NCI-H2081 treated with DMSO at 0.1 percent for 48 hours (cell line): ENCODE measurements at regions not wholly inside any gene's neighbourhood (a gene's known extent, or its start where the extent isn't known, plus 50 kb on each side); places are given as distances from the start of the nearest gene placed in this dataset.
"Not testable (repeated sequence)": the region's sequence is repeated elsewhere in the genome, so short reads cannot be mapped to it uniquely, and the experiment has no call there.

ENCODE experiments used
- DNase-seq: peaks from one replicate; lab custom pipeline; 2025; lab: John Stamatoyannopoulos, UW

DNA sequence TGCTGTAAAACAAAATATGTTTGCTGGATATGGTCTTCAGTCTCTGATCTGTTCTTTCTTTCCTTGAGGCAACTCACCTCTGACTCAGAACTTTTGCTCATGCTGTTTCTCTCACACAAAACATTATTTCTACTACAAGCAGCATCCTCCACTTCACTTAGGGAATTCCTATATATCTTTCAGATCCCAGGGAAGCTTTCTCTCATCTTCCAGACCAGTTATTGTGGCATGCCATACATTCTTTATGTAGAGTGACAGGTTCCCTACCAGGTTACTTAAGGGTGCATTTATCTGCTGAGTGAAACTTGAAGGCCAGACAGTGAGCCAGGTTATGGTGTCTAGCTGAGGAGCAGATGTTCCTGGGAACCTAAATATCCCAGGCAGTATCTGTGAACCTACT lies 1226.0 kb downstream of the CDH8 start:
- DNase-seq: no peak

DNA sequence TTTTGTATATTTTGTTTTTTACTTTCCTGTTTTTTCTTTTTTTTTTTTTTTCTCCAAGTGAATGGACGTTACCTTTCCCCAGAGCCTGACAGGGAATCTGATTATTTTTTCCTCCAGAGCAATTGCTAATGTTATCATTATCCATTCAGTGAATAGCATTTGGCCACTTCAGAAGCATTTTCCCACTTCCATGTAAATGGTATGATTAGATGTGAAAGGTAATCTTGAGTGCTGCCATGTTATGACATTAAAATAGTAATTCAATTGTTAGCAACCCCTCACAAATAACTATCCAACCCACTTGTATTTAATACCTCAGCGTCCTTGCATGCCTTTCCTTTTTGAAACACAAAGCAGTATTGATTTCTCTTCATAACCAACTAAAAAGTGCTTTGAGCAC lies 1243.8 kb downstream of the CDH8 start:
- DNase-seq: no peak

DNA sequence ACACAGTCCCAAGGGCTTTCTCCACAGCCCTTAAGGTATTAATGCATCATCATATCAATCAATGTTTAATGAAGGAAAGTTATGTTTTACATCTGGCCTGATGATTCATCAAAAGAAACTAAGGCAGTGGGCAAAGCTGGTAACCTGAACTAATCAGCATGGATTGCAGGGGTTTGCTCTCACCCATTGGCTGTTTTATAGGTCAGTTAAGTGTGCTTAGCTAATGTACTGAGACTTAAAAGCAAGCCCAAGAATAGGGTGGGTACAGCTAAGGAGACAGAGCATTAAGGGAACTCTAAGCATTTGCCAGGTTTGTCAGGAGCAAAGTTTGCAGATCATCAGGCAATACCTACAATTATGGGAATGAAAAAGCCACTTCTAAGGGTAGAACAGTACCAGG lies 1247.6 kb downstream of the CDH8 start:
- no peak for DNase-seq

DNA sequence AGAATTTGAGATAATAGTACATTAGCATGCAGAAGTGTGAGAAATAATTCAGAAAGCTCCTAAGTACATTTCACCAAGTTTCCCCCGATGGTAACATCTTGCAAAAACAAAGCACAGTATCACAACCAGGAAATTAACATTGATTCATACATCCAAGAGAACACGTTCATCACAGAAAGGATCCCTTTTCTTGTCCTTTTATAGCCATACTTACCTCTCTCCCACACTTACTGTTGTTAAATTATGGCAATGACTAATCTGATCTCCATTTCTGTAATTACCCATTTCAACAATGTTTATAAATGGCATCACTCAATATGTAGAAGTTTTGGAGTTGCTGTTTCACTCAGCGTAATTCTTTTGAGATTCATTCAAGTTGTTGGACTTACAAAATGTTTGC lies 1260.0 kb downstream of the CDH8 start:
- no peak for DNase-seq

DNA sequence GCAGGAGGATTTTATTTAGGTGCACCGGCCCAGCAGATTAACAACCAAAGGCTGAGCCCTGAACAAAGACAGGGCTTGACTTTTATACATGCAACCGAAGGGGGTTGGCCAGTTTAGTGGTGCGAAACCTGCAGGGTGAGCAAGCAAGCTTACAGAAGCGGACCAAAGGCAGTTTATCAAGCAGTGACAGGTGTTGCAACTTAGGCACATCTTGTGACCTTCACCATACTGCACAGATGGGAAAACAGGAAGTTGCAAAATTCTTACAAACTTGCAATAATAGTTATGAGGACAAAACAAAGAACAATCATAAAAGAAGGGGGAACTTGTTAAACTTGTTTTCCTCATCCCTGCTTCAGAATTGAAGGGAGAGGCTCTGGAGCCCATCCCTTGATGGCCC lies 1265.1 kb downstream of the CDH8 start:
- DNase-seq: no peak

DNA sequence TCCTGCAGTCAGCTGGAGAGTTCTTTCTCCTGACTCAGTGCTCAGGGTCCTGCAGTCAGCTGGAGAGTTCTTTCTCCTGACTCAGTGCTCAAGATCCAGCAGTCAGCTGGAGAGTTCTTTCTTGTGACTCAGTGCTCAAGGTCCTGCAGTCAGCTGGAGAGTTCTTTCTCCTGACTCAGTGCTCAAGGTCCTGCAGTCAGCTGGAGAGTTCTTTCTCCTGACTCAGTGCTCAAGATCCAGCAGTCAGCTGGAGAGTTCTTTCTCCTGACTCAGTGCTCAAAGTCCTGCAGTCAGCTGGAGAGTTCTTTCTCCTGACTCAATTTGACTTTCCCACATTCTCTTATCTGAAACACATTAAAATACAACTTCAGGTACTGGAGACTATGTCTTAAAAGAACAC lies 1265.9 kb downstream of the CDH8 start:
- DNase-seq: not testable (repeated sequence)

DNA sequence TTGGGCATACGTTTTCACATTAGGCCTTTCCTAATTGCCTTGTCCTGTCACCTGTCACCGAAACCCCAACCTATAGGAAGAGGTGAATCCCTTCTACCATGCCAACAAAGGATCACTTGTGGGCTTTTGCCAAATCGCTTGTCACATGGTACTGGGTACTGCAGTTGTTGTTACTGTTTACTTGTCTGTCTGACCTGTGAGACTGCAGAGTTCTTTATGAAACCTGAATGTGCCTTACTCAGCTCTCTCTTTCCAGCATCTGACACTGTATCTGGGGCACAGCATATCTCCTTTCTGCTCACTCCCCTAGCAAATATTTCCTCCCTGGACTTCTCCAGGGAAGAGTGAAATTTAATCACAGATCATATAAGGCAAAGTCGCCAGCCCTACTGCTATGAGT lies 1272.4 kb downstream of the CDH8 start:
- DNase-seq: no peak

DNA sequence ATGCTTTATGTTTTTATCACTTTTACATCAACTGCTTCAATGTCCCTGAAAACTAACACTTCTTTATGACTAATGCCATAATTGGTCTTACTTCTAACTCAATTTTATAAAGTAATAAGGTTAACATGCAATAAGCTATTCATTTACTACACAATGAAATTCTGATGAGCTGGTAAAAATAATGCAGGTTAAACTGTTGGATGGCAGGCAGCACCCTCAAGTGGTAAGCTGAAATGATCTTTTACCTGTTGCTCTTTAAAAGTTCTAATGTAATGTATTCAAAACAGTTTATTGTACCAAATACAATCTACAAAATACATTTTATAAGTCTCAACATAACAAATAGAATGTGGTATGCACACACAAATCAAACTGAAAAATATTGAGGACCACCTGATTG lies 1280.3 kb downstream of the CDH8 start:
- no peak for DNase-seq

DNA sequence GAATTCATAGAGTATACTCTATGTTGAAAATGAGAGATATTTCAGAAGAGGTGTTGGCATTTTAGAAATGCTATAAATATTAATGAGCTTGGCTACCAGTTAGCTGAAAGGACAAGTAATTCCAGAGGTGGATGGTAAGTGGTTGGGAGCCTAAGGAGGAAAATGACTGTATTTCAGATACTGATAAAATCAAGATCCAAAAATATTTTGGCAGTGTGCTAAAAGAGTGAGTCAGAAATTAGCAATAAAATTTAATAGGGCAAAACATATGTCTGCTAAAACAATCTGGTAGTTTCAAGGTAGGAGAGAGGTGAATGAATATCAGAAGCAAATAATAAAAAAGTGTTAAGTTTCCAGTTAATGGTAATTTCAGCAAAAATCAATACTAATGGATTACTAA lies 1287.9 kb downstream of the CDH8 start:
- DNase-seq: no peak

DNA sequence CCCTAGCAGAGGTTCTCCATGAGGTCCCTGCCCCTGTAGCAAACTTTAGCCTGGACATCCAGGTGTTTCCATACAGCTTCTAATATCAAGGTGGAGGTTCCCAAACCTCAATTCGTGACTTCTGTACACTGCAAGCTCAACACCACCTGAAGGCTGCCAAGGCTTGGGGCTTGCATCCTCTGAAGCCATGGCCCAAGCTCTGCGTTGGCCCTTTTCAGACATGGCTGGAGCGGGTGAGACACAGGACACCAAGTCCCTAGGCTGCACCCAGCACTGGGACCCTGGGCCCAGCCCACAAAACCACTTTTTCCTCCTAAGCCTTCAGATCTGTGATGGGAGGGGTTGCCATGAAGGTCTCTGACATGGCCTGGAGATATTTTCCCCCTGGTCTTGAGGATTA lies 1292.0 kb downstream of the CDH8 start:
- no peak for DNase-seq

DNA sequence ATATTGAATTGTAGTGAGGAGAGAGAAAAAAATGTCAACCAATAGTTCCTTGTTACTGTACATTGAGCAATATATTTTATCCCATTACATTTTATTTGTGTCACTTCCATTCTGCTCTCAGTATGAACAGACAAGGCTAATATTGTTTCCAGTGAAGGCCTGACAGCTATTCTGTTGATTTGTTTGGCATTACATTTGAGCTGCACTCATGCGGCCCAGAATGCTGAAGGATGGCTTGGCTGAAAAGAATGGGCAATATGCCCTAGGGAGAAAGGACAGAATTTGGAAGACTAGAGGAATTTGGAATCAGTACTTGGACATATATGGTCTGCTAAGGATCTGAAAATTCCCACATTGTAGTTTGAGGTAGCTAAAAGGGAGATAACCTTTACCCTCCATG lies 1294.4 kb downstream of the CDH8 start:
- DNase-seq: no peak

DNA sequence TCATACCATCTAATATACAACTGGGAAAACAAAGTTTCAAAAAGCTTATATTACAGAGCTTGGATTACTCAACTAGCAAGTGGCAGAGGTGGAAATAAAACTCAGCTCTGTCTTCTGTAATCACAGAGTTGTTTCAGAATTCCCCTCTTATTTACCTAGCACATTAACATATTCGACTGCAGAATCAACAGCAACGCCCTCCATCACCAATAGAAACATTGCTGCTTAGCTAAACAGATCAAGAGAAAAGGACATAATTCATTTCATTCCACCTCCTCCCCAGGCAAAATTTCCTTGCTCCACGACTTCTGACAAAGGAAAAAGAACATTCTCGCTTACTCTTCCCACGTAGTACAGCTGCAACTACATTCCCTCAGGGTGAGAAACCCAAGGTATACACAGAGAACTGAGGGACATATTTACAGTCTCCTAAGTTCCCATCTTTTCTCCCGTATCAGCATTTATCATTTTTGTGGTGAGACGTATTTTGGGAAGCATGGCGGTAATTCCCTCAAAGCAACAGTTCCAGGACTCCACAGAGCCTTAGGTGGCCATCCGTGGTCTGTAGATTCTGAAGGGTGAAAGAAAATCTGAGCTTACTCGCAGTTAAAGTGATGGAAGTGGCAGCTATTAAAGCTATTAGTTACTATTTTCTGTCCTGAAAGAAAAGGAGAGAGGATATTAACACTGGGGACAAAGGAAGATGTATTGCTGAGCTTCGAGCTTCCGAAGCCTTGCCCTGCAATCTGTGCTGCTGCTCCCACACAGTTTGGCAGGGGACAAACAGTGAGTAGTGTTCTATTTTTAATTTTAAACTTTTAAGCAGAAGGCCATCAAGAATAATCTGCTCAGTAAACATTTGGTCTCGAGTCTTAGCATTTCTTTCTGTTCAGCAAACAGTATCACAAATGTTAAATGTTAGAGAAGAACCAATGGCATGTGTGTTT lies 1296.2 kb downstream of the CDH8 start:
- no peak for DNase-seq

DNA sequence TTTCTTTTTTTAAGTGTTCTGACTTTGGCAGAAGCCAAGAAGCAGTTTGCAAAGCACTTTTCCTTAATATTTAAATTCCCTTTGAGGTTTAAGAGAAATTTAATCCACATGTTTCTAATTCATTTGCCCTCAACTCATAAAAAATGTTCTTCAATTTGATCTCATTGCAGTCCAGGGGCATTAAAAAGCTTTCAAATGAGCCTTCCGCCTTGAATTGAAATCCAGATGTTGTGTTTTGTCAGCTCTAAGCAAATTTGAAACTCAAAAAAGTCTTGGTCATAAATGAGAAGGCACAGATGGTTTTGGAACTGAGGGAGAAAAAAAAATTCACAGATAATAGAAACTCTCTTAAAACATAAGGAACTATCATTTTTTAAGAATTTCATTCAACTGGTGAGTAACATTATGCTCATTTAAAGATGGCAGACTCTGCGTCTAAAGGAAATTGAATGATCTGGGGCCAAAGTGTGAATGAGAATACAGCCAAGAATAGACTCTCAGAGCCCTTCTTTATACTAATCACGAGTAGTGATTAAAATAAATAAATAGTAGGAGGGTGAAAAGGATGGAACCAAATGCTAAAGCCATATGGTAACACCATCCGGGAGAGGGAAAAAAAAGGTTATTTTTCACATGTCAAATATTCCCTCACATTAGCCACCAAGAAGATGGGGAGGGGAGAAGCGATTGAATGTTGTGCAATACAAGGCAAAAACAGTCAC lies 1304.7 kb downstream of the CDH8 start:
- no peak for DNase-seq

DNA sequence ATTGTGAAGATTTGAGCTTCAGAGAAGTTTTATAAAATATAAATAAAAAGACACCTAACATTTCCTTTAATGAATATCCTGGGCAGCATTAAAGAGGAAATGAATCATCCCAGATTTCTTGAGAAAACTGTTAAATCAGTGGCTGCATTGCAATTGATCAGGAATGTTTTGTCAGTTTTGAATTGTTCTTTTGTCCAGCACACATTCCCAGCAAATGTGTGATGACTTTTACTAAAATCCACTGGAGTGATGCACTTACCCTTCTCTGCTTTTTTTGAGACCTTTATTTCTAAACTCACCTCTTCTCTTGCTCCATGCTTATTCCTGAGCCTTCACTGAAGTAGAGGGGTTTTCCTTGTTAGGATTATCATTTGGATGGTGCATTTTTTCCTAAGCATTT lies 1307.2 kb downstream of the CDH8 start:
- DNase-seq: no peak

DNA sequence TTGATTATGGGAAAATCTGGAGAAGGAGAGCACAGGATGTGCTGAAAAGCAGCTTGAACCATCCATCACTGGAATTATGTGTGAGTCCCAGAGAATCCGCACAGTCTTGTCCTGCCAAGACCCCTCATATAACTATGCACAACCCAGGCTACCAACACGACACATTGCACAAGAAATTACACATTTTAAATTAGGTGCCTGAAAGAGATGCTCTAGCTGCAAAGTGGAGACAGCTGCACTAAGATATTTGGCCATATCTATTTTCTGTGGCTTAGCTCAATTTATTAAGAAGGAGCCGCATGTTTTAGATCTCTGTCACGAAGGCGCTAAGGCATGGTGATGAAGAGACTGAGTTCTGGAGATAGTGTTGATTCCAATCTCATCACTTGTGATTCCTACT lies 1308.4 kb downstream of the CDH8 start:
- DNase-seq: no peak

DNA sequence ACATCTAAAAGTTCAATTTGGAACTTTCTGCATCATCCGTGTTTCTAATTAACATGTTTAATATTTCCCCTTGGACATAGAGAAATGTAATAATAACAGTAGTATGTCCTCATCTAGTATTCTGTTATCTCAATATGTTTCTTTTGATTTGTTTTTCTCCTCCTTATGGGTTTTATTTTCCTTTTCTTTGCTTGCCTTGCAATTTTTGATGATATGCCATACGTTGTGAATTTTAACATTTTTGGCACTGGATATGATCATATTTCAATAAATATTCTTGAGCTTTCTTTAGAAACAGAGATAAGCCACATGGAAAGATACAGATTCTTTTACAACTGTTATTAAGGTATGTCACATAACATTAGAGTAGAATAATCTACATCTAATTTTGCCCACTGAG lies 1316.2 kb downstream of the CDH8 start:
- no peak for DNase-seq

DNA sequence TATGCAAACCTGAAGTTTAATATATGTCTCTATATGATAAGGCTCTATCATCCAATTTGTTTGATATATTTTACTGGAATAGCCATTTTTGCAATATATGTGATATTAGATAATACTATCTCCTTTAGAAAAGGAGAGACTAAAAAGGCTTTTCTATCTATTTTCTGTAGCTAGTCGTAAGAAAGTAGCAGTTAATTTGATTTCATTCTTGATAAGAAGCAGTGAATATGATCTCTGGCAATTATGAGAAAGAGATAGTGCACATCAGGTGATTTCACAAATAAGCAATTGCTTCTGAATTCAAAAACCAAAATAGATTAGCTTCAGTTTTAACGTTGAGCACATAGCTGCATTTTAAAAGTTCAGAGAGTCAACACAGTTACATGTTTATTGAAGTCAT lies 1318.4 kb downstream of the CDH8 start:
- no peak for DNase-seq

DNA sequence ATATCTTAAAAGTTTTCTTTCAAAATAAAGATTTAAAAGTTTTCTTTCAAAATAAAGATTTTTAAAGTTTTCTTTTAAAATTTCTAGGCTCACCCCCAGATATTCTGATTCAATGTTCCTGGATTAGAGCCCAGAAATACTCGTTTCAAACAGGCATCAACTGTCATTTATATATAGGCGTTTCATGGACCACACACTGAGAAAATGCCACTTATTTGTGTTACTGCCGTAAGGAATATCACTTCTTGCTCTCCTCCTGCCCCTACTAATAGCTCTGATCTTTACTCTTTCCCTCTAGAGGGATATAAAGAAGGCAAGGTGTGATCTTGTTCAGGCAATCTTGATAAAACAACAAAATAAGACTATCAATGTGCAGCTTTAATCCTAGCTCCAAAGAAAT lies 1324.1 kb downstream of the CDH8 start:
- DNase-seq: no peak

DNA sequence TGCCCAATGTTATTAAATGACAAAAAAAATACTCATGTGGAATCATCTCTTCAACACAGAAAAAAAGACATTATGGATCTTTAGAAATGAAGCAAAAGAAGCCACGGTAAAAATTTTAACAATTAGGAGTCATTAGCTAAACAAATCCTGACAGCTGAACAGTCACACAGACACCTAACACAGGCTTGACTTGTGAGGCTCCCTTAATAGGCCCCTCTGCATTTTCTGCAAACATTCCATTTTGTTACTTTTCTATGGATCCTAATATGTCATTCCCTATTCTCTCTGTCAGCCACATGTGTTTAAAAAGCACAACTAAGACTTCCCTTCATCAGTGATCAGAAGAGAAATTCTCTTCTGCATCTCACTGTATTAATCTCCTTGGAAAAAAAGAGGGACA lies 1331.5 kb downstream of the CDH8 start:
- no peak for DNase-seq

DNA sequence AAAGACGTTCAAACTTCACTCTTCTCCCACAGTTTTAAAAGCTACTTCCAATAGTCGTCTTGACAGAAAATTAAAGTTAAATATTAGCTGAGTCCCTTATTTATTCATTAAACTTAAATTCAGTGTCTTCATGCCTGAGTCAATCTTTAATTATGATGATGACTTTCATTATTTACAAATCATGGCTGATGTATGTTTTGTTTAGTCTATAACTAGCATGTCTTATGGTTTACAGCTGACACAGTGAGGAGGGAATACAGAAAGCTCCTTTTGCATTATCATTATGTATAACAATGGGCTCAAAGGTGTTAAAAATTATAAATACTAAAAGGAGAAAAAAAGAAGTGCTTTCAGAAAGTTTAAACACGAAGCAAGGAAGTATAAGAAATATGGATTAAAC lies 1333.1 kb downstream of the CDH8 start:
- DNase-seq: no peak

DNA sequence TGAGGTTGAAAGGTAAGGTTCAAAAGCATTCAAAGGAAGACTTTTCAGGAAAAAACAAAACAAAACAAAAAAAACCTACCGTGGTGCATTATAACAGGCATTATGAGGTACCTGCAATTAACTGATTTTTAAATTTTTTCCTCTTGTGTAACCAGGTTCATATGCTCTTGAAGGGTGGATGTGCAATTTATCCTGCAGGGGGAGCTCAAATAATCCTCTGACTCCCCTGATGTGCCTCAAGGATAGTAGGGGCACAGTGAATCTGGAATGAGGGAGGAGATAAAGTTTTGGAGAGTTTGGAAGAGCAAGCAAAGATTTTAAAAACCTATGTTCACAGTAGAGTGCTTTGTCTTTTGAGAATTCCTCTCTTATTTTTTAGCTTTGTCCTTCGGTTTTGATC lies 1349.4 kb downstream of the CDH8 start:
- DNase-seq: no peak

DNA sequence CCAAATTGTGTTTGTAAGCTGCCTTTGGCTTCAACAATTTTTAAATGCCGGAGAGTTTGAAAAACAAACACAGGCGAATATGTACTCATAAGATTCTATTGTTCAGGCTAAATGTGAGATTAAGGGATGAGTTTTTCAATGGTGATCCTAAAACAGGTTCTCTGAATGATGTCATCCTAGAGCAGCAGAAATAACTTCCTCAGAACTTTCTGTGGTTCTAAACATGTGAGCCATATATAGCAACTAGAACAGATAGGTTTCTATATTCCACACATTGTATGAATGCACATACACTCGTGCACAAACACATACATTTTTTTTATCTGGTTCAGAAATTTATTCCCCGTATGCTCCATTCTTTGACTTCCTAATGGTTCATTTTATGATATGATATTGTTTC lies 1352.2 kb downstream of the CDH8 start:
- no peak for DNase-seq

DNA sequence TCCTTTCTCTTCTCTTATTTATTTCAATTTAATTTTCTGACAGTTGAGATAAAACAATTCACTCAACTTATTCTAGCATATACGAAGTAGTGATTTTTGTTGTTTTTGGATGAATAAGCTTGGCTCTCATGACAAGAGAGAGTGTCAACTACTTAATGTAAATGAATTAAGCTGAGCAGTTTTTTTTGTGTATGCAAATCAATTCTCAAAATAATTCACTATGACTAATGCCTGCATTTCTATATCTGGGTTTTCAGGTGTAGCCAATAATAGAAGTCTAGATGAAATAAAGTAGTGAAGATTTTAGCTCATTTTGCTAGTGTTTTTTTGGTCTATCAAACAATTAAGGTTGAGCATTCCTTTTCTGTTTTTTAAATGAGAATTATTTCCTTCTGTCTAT lies 1354.0 kb downstream of the CDH8 start:
- DNase-seq: no peak

DNA sequence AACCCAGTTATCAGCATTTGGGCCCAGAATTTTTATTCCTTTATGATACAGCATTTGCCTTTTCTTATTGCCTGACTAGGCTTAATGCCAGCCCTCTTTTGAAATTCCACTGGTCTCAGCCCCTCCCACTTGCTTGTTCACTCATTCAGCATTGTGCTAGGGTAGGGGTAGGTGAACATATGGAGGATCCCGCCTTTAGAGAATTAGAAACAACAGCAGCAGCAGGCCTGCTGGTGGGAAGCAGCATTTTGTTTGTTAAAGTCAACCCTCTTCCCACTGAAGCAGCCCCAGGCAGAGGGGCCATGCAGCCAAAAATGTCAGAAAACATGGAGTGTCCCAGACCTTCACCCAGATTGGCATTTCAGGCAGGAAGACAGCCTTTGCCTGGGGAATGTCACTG lies 1355.2 kb downstream of the CDH8 start:
- DNase-seq: no peak
